GM23338 (cell line): ENCODE measurements at regions not wholly inside any gene's neighbourhood (a gene's known extent, or its start where the extent isn't known, plus 50 kb on each side); places are given as distances from the start of the nearest gene placed in this dataset.

Experiments
- ATAC-seq: fragments of 200-7000 bp; cut with Tn5 transposase; 3 replicates; pipeline ENCODE4 v1.9.1; 2020
- DNase-seq: peaks from one replicate; pipeline ENCODE4 v3.0.0-alpha.2; 2015; ENCODE audit warnings: low spot score
- H2AFZ ChIP-seq: fragments of 200-600 bp; sonication (generic); 2 replicates; pipeline ENCODE4 v1.8.0; 2016; ENCODE audit warnings: antibody characterized with exemption, mild to moderate bottlenecking, moderate library complexity
- H3F3A ChIP-seq: fragments of 200-600 bp; sonication (generic); replicated peaks from 2 replicates; pipeline ENCODE4 v1.8.0; 2017; ENCODE audit warnings: antibody characterized with exemption, mixed run types, low read depth
- H3K27ac ChIP-seq: fragments of 200-600 bp; sonication (generic); 2 replicates; pipeline ENCODE4 v1.6.1; 2016; ENCODE audit warnings: low read depth
- H3K27me3 ChIP-seq: fragments of 200-600 bp; sonication (generic); 2 replicates; pipeline ENCODE4 v1.8.0; 2016; ENCODE audit warnings: mild to moderate bottlenecking, mixed run types, moderate library complexity; ENCODE audit not compliant: insufficient read depth
- H3K36me3 ChIP-seq: fragments of 200-600 bp; sonication (generic); 2 replicates; pipeline ENCODE4 v1.8.0; 2016; ENCODE audit warnings: mild to moderate bottlenecking; ENCODE audit not compliant: insufficient read depth
- H3K4me1 ChIP-seq: fragments of 200-600 bp; sonication (generic); 2 replicates; pipeline ENCODE4 v1.8.0; 2016; ENCODE audit warnings: mild to moderate bottlenecking, moderate library complexity; ENCODE audit not compliant: insufficient read depth
- H3K4me2 ChIP-seq: fragments of 200-600 bp; sonication (generic); 2 replicates; pipeline ENCODE4 v1.7.1; 2017; ENCODE audit warnings: mixed run types
- H3K4me3 ChIP-seq: fragments of 200-600 bp; sonication (generic); 2 replicates; pipeline ENCODE4 v1.6.1; 2016; ENCODE audit warnings: mixed run types
- H3K79me2 ChIP-seq: fragments of 200-600 bp; sonication (generic); replicated peaks from 2 replicates; pipeline ENCODE4 v1.8.0; 2017; ENCODE audit warnings: mild to moderate bottlenecking; ENCODE audit not compliant: insufficient read depth
- H3K9me2 ChIP-seq: fragments of 200-600 bp; sonication (generic); 2 replicates; pipeline ENCODE4 v1.8.0; 2017; ENCODE audit not compliant: insufficient read depth
- H4K20me1 ChIP-seq: fragments of 200-600 bp; sonication (generic); replicated peaks from 2 replicates; pipeline ENCODE4 v1.8.0; 2017; ENCODE audit warnings: mild to moderate bottlenecking; ENCODE audit not compliant: insufficient read depth
- H3K27ac Mint-ChIP-seq: 2 replicates; pipeline ENCODE4 v1.8.0; 2020; ENCODE audit warnings: inconsistent platforms, mild to moderate bottlenecking, moderate library complexity, mixed read lengths
- H3K27me3 Mint-ChIP-seq: 3 replicates; pipeline ENCODE4 v1.8.0; 2022; ENCODE audit warnings: low read depth, mild to moderate bottlenecking, moderate library complexity, mixed read lengths, inconsistent platforms; ENCODE audit not compliant: insufficient read depth, poor library complexity
- H3K36me3 Mint-ChIP-seq: 3 replicates; pipeline ENCODE4 v1.8.0; 2021; ENCODE audit warnings: low read depth, mild to moderate bottlenecking, inconsistent platforms, moderate library complexity, mixed read lengths
- H3K4me1 Mint-ChIP-seq: 3 replicates; pipeline ENCODE4 v1.8.0; 2020; ENCODE audit warnings: mild to moderate bottlenecking, inconsistent platforms, mixed read lengths
- H3K4me3 Mint-ChIP-seq: 3 replicates; pipeline ENCODE4 v1.8.0; 2021; ENCODE audit warnings: moderate library complexity, mild to moderate bottlenecking, inconsistent platforms, mixed read lengths
- H3K9me3 Mint-ChIP-seq: 3 replicates; pipeline ENCODE4 v1.8.0; 2020; ENCODE audit warnings: moderate library complexity, mild to moderate bottlenecking, inconsistent platforms, mixed read lengths
- CREB1 ChIP-seq: fragments of 250-450 bp; sonication (Bioruptor Pico); IDR thresholded peaks from 2 replicates; pipeline ENCODE4 v1.5.0; 2020; ENCODE audit warnings: low read depth, mild to moderate bottlenecking, moderate library complexity
- CTCF ChIP-seq, 2 experiments: fragments of 200-600 bp in 1 of 2; sonication (generic) in 1 of 2; conservative IDR thresholded peaks; 2 replicates each; pipeline versions ENCODE4 v1.5.1 to v1.6.1; 2016 to 2017; ENCODE audit warnings: antibody characterized with exemption in 2 of 2, low read depth in 2 of 2, mild to moderate bottlenecking in 2 of 2, moderate library complexity in 1 of 2
- ETS1 ChIP-seq: IDR thresholded peaks from 2 replicates; pipeline ENCODE4 v1.6.1; 2016; ENCODE audit warnings: antibody characterized with exemption
- EZH2 ChIP-seq: fragments of 200-600 bp; sonication (generic); IDR thresholded peaks from one replicate; pipeline ENCODE4 v1.8.0; 2017; ENCODE audit warnings: antibody characterized with exemption, mild to moderate bottlenecking, low read depth; ENCODE audit not compliant: unreplicated experiment
- EZH2phosphoT487 ChIP-seq: fragments of 200-600 bp; sonication (generic); IDR thresholded peaks from one replicate; pipeline ENCODE4 v1.8.1; 2018; ENCODE audit warnings: antibody characterized with exemption; ENCODE audit not compliant: unreplicated experiment
- JUNB ChIP-seq: IDR thresholded peaks from one replicate; pipeline ENCODE4 v1.6.1; 2016; ENCODE audit warnings: antibody characterized with exemption; ENCODE audit not compliant: unreplicated experiment
- NANOG ChIP-seq: IDR thresholded peaks from 2 replicates; pipeline ENCODE4 v1.6.1; 2016; ENCODE audit warnings: antibody characterized with exemption, borderline replicate concordance
- POLR2AphosphoS5 ChIP-seq: IDR thresholded peaks from 2 replicates; pipeline ENCODE4 v1.6.1; 2016; ENCODE audit warnings: antibody characterized with exemption, low read depth
- STAT1 ChIP-seq: IDR thresholded peaks from one replicate; pipeline ENCODE4 v1.6.1; 2016; ENCODE audit warnings: antibody characterized with exemption; ENCODE audit not compliant: unreplicated experiment
- ZNF114 ChIP-seq: fragments of 250-450 bp; sonication (Bioruptor Pico); IDR thresholded peaks from 2 replicates; pipeline ENCODE4 v1.5.0; 2020; ENCODE audit warnings: mild to moderate bottlenecking, moderate library complexity
- ZNF331 ChIP-seq: fragments of 250-450 bp; sonication (Bioruptor Pico); IDR thresholded peaks from 2 replicates; pipeline ENCODE4 v1.5.0; 2020; ENCODE audit warnings: low read depth, mild to moderate bottlenecking, moderate library complexity
- ZNF462 ChIP-seq: fragments of 250-450 bp; sonication (Bioruptor Pico); IDR thresholded peaks from 2 replicates; pipeline ENCODE4 v1.5.0; 2020; ENCODE audit warnings: mild to moderate bottlenecking, moderate library complexity

- peak overlapping the region; percentile 75 for H2AFZ ChIP-seq
- H3K27me3 ChIP-seq, result no peaks in the 10 kb centered on the region
- H3K79me2 ChIP-seq, result no peaks in the 10 kb centered on the region
- peaks cover 12% of the 10 kb centered on the region; the same call in 1 of the 2 replicates for H3K9me2 ChIP-seq
- no peak for TF ChIP-seq POLR2AphosphoS5
- no peak for TF ChIP-seq ZNF331 (CRISPR knock-in tag)
- Mint-ChIP-seq H3K4me3 (no peak overlapping the region), H3K4me1 (peaks cover 10% of the 10 kb centered on the region; the same call in 2 of the 3 replicates), H3K27ac (peak overlapping the region; percentile 74; the same call in 1 of the 2 replicates), H3K27me3 (peaks cover 5% of the 10 kb centered on the region), H3K36me3 (no peaks in the 10 kb centered on the region; the same call in 2 of the 3 replicates), H3K9me3 (peaks cover 3% of the 10 kb centered on the region; the same call in 1 of the 3 replicates)
- no peak for DNase-seq
- no peaks in the 10 kb centered on the region for H4K20me1 ChIP-seq
- H3K4me1 ChIP-seq, result peaks cover 8% of the 10 kb centered on the region; the same call in 1 of the 2 replicates
- no peaks in the 10 kb centered on the region for H3F3A ChIP-seq
- no peak overlapping the region for H3K4me2 ChIP-seq
- H3K4me3 ChIP-seq, result no peak overlapping the region
- H3K27ac ChIP-seq, result no peak overlapping the region
- no peaks in the 10 kb centered on the region for H3K36me3 ChIP-seq
- ATAC-seq, result no peak
These were observed 484.7 kb upstream of the NRP1 start for GRCh38 chr10:33819206-33819605.

- ATAC-seq (no peak), DNase-seq (no peak)
- Histone ChIP-seq H3K9me2 (peaks cover 12% of the 10 kb centered on the region; the same call in 1 of the 2 replicates), H3K79me2 (no peaks in the 10 kb centered on the region), H3F3A (no peaks in the 10 kb centered on the region), H3K4me3 (no peak overlapping the region), H3K27ac (no peak overlapping the region), H2AFZ (peak overlapping the region; percentile 6; the same call in 1 of the 2 replicates), H4K20me1 (no peaks in the 10 kb centered on the region), H3K36me3 (no peaks in the 10 kb centered on the region), H3K4me1 (peaks cover 8% of the 10 kb centered on the region; the same call in 1 of the 2 replicates), H3K27me3 (no peaks in the 10 kb centered on the region), H3K4me2 (no peak overlapping the region)
- Mint-ChIP-seq H3K36me3 (peaks cover 7% of the 10 kb centered on the region; the same call in 2 of the 3 replicates), H3K4me3 (no peak overlapping the region), H3K27me3 (peaks cover 2% of the 10 kb centered on the region), H3K9me3 (peaks cover 11% of the 10 kb centered on the region), H3K27ac (no peak overlapping the region), H3K4me1 (peaks cover 10% of the 10 kb centered on the region; the same call in 2 of the 3 replicates)
- TF ChIP-seq ETS1 (no peak), JUNB (no peak), NANOG (no peak), STAT1 (no peak), ZNF462 (CRISPR knock-in tag) (no peak), ZNF114 (CRISPR knock-in tag) (no peak), POLR2AphosphoS5 (no peak), CREB1 (CRISPR knock-in tag) (no peak), EZH2 (no peak), CTCF (conservative IDR thresholded peaks at IDR 0.05; ENCODE audit: low read depth in 2 of 2) (no peak), EZH2phosphoT487 (no peak)
These were observed 483.9 kb upstream of the NRP1 start for GRCh38 chr10:33818343-33818742.
